NCI-H1417 (cell line): ENCODE measurements at regions not wholly inside any gene's neighbourhood (a gene's known extent, or its start where the extent isn't known, plus 50 kb on each side); places are given as distances from the start of the nearest gene placed in this dataset.
A peak's percentile ranks its signal among the peaks of the same experiment; 100 is the strongest.

Experiments used
- DNase-seq, 3 experiments: peaks; one replicate each; lab custom pipeline; 2025; lab: John Stamatoyannopoulos, UW

- DNase-seq = peak in 2 of 3 experiments; percentile 7 to 10
Measured at GRCh38 chr2:121897335-121897970, 142.0 kb downstream of the TSN start.

- DNase-seq = no peak
Measured at GRCh38 chr2:121898483-121898882, 143.0 kb downstream of the TSN start.

- DNase-seq = no peak
Measured at GRCh38 chr2:121900391-121900790, 144.9 kb downstream of the TSN start.

GRCh38 chr2:121902171-121902591 lies 146.7 kb downstream of the TSN start:
- no peak for DNase-seq

GRCh38 chr2:121902616-121903015 lies 147.2 kb downstream of the TSN start:
- no peak for DNase-seq

GRCh38 chr2:121903037-121903689 lies 147.7 kb downstream of the TSN start:
- peak in 1 of 3 experiments; percentile 29 for DNase-seq

GRCh38 chr2:121904656-121905055 lies 149.2 kb downstream of the TSN start:
- no peak for DNase-seq

GRCh38 chr2:121905201-121905600 lies 149.8 kb downstream of the TSN start:
- DNase-seq = no peak

GRCh38 chr2:121906170-121906569 lies 150.7 kb downstream of the TSN start:
- DNase-seq = no peak

- peak; percentile 14 to 53 (median 16) for DNase-seq
Measured at GRCh38 chr2:121907928-121908327, 152.5 kb downstream of the TSN start.

GRCh38 chr2:121910139-121910538 lies 154.7 kb downstream of the TSN start:
- DNase-seq = no peak

GRCh38 chr2:121911036-121911435 lies 155.6 kb downstream of the TSN start:
- DNase-seq = no peak

- no peak for DNase-seq
Measured at GRCh38 chr2:121917143-121917542, 161.7 kb downstream of the TSN start.

- DNase-seq = no peak
Measured at GRCh38 chr2:121918231-121918630, 162.8 kb downstream of the TSN start.

- DNase-seq = no peak
Measured at GRCh38 chr2:121919803-121920202, 164.4 kb downstream of the TSN start.

GRCh38 chr2:121925466-121925865 lies 170.0 kb downstream of the TSN start:
- no peak for DNase-seq

- DNase-seq = no peak
Measured at GRCh38 chr2:121943285-121943684, 187.8 kb downstream of the TSN start.

GRCh38 chr2:121944072-121944831 lies 188.8 kb downstream of the TSN start:
- no peak for DNase-seq

GRCh38 chr2:121947674-121948073 lies 192.2 kb downstream of the TSN start:
- no peak for DNase-seq

GRCh38 chr2:121949271-121949670 lies 193.8 kb downstream of the TSN start:
- no peak for DNase-seq

GRCh38 chr2:121955426-121955825 lies 200.0 kb downstream of the TSN start:
- DNase-seq = peak in 2 of 3 experiments; percentile 52 to 76

GRCh38 chr2:121955872-121956271 lies 200.4 kb downstream of the TSN start:
- DNase-seq = peak in 1 of 3 experiments; percentile 45

GRCh38 chr2:121960251-121960650 lies 204.8 kb downstream of the TSN start:
- no peak for DNase-seq
